GM18502 (cell line): ENCODE measurements at regions not wholly inside any gene's neighbourhood (a gene's known extent, or its start where the extent isn't known, plus 50 kb on each side); places are given as distances from the start of the nearest gene placed in this dataset.

ENCODE experiments used
- ATAC-seq: cut with Tn5 transposase; IDR thresholded peaks from one replicate; pipeline ENCODE4 v1.9.1; 2021; ENCODE audit warnings: mild to moderate bottlenecking; ENCODE audit not compliant: unreplicated experiment, poor library complexity

- no peak for ATAC-seq
Measured at GRCh38 chr9:124205686-124206352, 51.9 kb upstream of the NEK6 start.

GRCh38 chr9:124206391-124206790, 51.4 kb upstream of the NEK6 start:
- ATAC-seq, result no peak
